NCI-H1092 treated with DMSO at 0.1 percent for 48 hours (cell line): ENCODE measurements at regions not wholly inside any gene's neighbourhood (a gene's known extent, or its start where the extent isn't known, plus 50 kb on each side); places are given as distances from the start of the nearest gene placed in this dataset.
"Not testable (repeated sequence)": the region's sequence is repeated elsewhere in the genome, so short reads cannot be mapped to it uniquely, and the experiment has no call there.

Experiments used
- DNase-seq: peaks from one replicate; lab custom pipeline; 2025; lab: John Stamatoyannopoulos, UW

- peak; percentile 55 for DNase-seq
These were observed 157.9 kb downstream of the ZNF664 start for GRCh38 chr12:124130691-124131591.

DNA sequence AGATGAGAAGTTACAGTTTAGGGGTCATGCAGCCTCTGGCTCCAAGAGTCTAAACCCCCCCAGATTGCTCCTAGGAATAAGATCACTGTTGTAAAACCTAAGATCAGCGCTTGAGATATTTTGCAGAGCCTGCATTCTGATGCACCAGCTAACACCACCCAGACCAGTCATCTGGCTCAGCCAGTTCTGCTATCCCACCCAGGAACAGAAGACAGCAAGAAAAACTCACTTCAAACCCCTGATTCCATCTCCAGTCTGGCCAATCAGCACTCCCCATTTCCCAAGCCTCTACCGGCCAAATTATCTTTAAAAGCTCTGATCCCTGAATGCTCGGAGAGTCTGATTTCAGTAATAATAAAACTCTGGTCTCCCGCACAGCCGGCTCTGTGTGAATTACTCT is 158.6 kb downstream of the ZNF664 start:
- no peak for DNase-seq

DNA sequence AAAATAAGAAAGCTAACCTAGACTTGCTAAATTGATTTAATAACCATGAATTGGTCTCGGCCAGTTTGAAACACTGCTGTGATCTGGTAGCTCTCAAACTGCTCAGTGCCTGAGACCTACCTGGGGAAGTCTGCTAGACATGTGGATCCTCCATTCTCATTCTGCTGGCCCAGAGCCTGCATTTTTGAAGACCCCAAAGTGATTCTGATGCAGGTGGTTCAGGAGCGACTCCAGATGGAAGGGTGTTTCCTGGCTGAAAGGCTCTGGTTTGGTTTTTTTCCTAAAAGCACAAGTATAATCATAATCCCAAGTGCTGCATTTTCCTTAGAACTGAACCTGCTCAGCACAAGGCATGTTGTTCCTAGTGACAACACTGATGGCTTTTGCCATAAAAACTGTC is 159.5 kb downstream of the ZNF664 start:
- DNase-seq, result no peak

GRCh38 chr12:124136796-124137195 is 158.1 kb upstream of the RFLNA start:
- no peak for DNase-seq

GRCh38 chr12:124140944-124141486 is 153.9 kb upstream of the RFLNA start:
- DNase-seq, result no peak

DNA sequence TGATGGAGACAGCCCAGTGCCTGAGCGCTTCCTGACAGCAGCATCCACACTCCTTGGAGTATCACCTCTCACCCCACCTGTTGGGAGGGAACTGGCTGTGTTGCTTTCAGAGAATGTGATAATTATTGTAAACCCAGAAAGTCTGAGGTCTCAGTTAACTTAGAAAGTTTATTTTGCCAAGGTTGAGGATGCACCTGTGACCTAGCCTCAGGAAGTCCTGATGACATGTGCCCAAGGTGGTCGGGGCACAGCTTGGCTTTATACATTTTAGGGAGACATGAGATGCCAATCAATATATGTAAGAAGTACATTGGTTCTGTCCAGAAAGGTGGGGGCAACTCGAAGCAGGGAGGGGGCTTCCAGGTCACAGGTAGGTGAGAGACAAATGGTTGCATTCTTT is 153.3 kb upstream of the RFLNA start:
- not testable (repeated sequence) for DNase-seq

DNA sequence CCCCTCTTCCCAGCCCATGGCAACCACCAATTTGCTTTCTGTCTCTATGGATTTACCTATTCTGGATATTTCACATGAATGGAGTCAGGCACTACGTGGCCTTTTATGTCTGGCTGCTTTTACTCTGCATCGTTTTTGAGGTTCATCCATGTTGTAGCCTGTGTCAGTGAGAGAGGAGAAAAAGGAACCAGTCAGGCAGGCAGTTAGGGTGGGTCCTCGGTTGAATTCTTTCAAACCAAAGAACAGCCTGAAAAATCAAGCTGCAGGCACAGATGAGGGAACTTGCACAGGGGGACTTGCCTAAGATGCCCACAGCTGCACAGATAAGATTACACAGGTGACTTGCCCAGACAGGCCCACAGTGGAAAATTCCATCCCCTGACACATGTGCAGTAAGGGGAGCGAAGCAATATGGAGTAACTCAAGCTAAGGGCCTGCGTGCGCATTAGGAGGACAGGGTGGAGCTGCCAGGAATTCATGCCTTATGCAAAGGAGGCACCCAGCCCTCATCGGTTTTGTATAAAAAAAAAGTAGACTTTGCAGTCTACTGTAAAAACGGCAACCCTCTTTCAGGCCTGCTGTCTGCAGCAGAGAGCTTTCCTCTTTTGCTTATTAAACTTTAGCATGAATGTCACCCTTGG is 152.4 kb upstream of the RFLNA start:
- no peak for DNase-seq

DNA sequence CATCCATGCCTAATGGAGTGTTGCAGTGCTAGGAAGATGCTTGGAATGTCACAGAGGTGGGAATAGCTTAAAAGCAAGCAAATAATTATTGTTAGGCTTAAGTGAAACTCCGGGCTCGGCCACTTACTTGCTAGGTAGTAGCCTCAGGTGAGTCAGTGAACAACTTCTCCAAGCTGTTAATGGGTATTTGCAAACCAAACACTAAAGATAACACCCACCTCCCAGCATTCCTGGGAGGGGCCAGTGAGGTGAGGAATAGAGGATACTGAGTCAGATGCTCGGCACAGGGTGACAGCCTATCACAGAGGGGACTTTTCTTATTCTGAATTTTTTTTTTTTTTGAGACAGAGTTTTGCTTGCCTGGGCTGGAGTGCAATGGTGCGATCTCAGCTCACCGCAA is 151.2 kb upstream of the RFLNA start:
- DNase-seq, result no peak

DNA sequence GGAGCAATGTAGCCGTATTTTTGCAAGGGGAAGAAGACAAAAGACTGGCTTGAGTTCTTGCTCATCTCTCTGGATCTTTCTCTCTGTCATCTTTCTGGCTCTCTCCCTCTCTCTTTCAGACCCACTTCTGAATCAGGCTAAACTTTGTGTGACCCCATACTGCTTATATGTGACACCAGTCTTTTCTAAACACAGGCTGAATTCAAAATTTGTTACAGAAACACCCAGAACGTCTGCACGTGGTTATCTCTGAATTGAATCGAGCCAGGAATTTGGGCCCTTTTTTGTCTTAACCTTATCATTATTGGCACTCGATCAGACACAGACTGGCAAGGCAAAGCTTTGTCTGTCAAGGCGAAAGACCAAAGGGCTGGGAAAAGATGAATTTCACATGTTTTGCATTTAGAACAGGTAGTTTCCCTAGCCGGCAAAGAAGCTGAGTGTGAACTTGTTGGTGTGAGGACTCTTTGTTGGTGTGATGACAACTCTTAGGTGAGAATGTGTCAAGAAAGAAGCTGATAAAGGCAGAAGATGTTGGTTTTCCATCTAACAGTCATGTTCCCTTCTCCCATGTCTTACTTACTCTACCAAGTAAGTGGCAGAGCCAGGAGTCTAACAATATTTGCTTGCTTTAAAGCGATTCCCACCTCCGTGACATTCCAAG is 150.2 kb upstream of the RFLNA start:
- DNase-seq, result no peak

DNA sequence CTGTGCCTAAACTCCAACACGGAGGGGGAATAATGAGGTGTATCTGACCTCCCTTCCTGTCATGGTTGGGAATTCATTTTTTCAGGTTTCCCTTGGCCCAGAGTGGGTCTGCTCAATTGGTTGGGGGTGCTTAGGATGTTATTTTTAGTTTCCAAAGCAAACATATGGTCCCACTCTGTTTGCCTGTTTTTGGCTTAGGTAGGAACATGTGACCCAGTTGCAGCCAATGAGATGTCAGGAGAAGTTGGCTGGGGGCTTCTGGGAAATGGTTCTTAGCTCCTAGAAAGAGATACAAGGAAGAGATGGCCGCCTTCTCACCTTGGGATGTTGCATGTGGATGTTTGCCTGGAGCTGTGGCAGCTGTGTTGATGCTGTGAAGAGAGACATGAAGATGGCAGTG is 147.9 kb upstream of the RFLNA start:
- DNase-seq, result no peak

GRCh38 chr12:124147575-124147974 is 147.3 kb upstream of the RFLNA start:
- DNase-seq, result no peak

DNA sequence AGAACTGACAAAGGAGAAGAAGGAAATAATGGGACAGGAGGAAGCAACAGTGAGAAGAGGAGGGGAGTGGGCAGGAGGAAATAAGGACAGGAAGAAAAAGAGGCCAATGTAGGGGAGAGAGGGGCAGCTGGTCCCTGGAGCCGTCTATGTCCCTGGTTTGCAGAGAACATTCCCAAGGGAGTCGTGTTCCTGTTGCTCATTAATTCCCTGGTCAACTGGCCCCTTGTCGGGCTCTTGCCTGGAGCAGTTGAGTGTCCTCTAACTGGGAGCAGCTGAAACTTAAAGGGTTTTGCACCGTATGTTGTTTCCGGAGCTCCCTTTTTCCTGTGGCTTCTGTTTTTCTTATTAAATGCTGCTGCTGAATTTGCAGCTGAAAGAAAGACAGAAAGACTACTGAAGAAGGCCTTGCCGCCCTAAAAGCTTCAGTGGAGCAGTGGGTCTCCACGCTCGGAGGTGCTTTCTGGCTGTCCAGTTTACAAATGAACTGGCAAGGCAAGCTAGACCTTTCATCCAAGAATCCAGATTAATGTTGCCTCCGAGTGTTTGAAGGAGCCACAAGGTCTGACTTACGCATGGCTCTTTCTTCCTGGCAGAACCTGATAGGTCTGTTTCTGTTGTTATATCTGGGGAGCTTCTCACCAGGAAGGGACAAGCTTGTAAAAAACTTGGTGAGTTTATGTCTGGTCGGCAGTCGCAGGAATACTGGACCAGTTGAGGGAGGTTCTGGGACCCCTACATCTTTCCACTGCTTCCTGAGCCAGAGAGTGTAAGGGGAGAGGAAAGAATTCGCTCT is 146.2 kb upstream of the RFLNA start:
- no peak for DNase-seq

GRCh38 chr12:124149287-124149686 is 145.6 kb upstream of the RFLNA start:
- no peak for DNase-seq

GRCh38 chr12:124150168-124150567 is 144.7 kb upstream of the RFLNA start:
- no peak for DNase-seq

GRCh38 chr12:124151583-124151982 is 143.3 kb upstream of the RFLNA start:
- DNase-seq, result no peak

DNA sequence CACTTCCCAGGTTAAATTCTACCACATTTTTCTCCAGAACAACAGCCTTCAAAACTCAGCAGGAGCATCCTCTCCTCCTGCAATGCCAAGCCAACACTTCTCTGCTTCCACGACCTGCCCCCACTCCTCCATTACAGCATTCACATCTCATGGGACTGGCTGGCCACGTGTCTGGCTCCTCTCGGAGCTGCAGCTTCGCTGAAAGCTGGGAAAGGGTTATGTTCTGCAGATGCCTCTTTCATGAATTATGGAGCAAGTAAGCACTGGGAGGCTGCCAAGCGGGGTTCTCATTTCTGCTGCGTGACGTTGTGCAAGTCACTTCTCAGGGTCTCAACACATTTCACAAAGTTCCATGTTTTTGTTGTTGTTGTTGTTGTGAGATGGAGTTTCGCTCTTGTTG is 142.2 kb upstream of the RFLNA start:
- DNase-seq, result no peak

GRCh38 chr12:124153392-124153791 is 141.5 kb upstream of the RFLNA start:
- DNase-seq, result no peak

DNA sequence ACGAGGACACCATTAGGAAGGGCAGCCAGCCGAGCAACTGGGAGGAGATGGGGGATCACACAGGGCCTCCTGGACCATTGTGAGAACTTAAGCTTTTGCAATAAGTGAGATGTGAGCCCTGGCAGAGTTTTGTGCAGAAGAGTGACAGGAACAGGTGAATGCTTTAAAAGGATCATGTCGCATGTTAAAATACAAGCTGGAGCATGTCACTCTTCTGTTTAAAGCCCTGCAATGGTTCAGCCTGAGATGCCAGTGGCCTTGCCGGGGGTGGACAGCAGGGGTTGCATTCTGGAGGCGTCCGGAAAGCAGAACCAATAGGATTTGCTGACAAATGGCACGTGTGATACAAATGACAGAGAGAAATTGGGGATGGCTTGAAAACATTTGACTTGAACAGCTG is 137.5 kb upstream of the RFLNA start:
- DNase-seq, result no peak

GRCh38 chr12:124159655-124160054 is 135.2 kb upstream of the RFLNA start:
- DNase-seq, result no peak

GRCh38 chr12:124160097-124160756 is 134.7 kb upstream of the RFLNA start:
- DNase-seq, result no peak

DNA sequence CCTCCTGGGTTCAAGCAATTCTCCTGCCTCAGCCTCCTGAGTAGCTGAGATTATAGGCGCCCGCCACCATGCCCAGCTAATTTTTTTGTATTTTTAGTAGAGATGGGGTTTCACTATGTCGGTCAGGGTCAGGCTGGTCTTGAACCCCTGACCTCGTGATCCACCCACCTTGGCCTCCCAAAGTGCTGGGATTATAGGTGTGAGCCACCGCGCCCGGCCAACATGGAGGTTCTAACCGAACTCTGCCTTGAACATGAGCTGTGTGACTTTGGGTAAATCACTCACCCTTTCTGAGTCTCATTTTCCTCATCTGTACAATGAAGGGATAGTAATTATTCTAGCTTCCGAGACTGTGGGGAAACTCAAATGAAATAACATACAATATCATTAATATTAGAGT is 133.5 kb upstream of the RFLNA start:
- not testable (repeated sequence) for DNase-seq
